NB4 (cell line): ENCODE measurements at regions not wholly inside any gene's neighbourhood (a gene's known extent, or its start where the extent isn't known, plus 50 kb on each side); places are given as distances from the start of the nearest gene placed in this dataset.

Source experiments
- DNase-seq: peaks from one replicate; pipeline ENCODE4 v3.0.0; 2010; ENCODE audit warnings: low read depth
- H3K4me3 ChIP-seq: one replicate; pipeline ENCODE4 v1.5.1; 2011; ENCODE audit warnings: mild to moderate bottlenecking, low read depth, low read length, moderate library complexity
- CTCF ChIP-seq: IDR thresholded peaks from one replicate; pipeline ENCODE4 v1.5.1; 2012; ENCODE audit warnings: low read depth, low read length
- MAX ChIP-seq: IDR thresholded peaks from 2 replicates; pipeline ENCODE4 v1.6.1; 2011; ENCODE audit warnings: low read depth, low read length
- MYC ChIP-seq: IDR thresholded peaks from 2 replicates; pipeline ENCODE4 v1.6.1; 2011; ENCODE audit warnings: low read depth, low read length
- POLR2A ChIP-seq: IDR thresholded peaks from 2 replicates; pipeline ENCODE4 v1.6.1; 2011; ENCODE audit warnings: mild to moderate bottlenecking; ENCODE audit not compliant: insufficient read length; ENCODE audit errors: extremely low read depth

GRCh38 chr12:83185241-83185640 is 498.5 kb downstream of the TMTC2 start:
- H3K4me3 ChIP-seq = no peak overlapping the region
- TF ChIP-seq MYC (no peak), MAX (no peak), CTCF (no peak), POLR2A (no peak)
- peak; percentile 2 for DNase-seq
